Hepatic stellate cell (primary cell): ENCODE measurements at regions not wholly inside any gene's neighbourhood (a gene's known extent, or its start where the extent isn't known, plus 50 kb on each side); places are given as distances from the start of the nearest gene placed in this dataset.

Experiments
- DNase-seq: peaks from one replicate; pipeline ENCODE4 v3.0.0; 2011; ENCODE audit warnings: low spot score

GRCh38 chr1:170219163-170219562 lies 73.4 kb downstream of the NTMT2 start:
- no peak for DNase-seq

- no peak for DNase-seq
These were observed 75.3 kb downstream of the NTMT2 start for GRCh38 chr1:170221031-170221430.

GRCh38 chr1:170221495-170221894 lies 75.7 kb downstream of the NTMT2 start:
- DNase-seq, result no peak

GRCh38 chr1:170224469-170224868 lies 78.7 kb downstream of the NTMT2 start:
- no peak for DNase-seq

- no peak for DNase-seq
These were observed 80.2 kb downstream of the NTMT2 start for GRCh38 chr1:170225781-170226530.

GRCh38 chr1:170226767-170227166 lies 81.0 kb downstream of the NTMT2 start:
- no peak for DNase-seq

- DNase-seq, result no peak
These were observed 84.6 kb downstream of the NTMT2 start for GRCh38 chr1:170230323-170230722.

GRCh38 chr1:170231662-170232061 lies 85.9 kb downstream of the NTMT2 start:
- DNase-seq, result no peak

- DNase-seq, result no peak
These were observed 93.1 kb downstream of the NTMT2 start for GRCh38 chr1:170238704-170239391.

- no peak for DNase-seq
These were observed 93.7 kb downstream of the NTMT2 start for GRCh38 chr1:170239445-170239844.

GRCh38 chr1:170240409-170240808 lies 94.7 kb downstream of the NTMT2 start:
- DNase-seq, result no peak

- no peak for DNase-seq
These were observed 95.6 kb downstream of the NTMT2 start for GRCh38 chr1:170241266-170241851.

- DNase-seq, result peak; percentile 6
These were observed 102.2 kb downstream of the NTMT2 start for GRCh38 chr1:170247751-170248521.

- DNase-seq, result no peak
These were observed 104.9 kb downstream of the NTMT2 start for GRCh38 chr1:170250531-170251276.

GRCh38 chr1:170252851-170253579 lies 107.3 kb downstream of the NTMT2 start:
- no peak for DNase-seq

- DNase-seq, result no peak
These were observed 108.6 kb downstream of the NTMT2 start for GRCh38 chr1:170254371-170254770.

- DNase-seq, result peak; percentile 8
These were observed 115.9 kb downstream of the NTMT2 start for GRCh38 chr1:170261669-170262068.

GRCh38 chr1:170262276-170262939 lies 116.6 kb downstream of the NTMT2 start:
- no peak for DNase-seq

GRCh38 chr1:170265234-170265633 lies 119.5 kb downstream of the NTMT2 start:
- DNase-seq, result no peak

GRCh38 chr1:170267317-170267716 lies 121.6 kb downstream of the NTMT2 start:
- DNase-seq, result no peak
